HG03378 (cell line): ENCODE measurements at regions not wholly inside any gene's neighbourhood (a gene's known extent, or its start where the extent isn't known, plus 50 kb on each side); places are given as distances from the start of the nearest gene placed in this dataset.

Experiments used
- ATAC-seq: cut with Tn5 transposase; IDR thresholded peaks from one replicate; pipeline ENCODE4 v1.9.1; 2021; ENCODE audit warnings: mild to moderate bottlenecking, moderate library complexity; ENCODE audit not compliant: unreplicated experiment

GRCh38 chr10:128519581-128519980 lies 393.4 kb upstream of the MKI67 start:
- ATAC-seq: no peak

DNA sequence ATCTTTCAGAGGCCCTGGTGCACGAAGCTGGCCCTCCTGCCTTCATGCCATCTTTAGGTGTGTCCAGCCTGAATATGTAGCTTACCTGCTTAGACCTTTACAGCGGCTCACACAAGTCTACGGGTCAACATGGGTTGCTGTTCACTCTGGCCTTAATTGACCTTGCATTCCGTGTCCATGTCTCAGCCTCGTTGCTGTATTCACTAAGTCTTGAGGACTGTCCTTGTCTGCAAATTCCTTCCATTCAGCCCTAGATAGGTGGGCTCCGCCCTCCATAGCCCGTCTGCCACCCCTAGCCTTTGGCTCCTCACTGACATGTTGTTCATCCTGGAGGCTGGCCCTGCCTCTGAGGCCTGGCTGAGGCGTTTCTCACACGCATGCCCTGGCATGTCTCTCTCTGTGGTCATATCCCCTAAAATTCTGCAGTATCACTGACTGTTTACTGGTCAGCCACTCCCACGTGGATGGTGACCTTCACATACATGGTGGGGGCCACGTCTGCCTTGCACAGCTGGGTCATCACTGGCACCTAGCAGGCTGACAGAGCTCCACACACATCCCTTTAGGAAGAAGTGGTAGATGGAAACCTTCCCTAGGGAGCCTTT lies 394.1 kb upstream of the MKI67 start:
- ATAC-seq: no peak

GRCh38 chr10:128522551-128523308 lies 396.5 kb upstream of the MKI67 start:
- ATAC-seq: no peak

DNA sequence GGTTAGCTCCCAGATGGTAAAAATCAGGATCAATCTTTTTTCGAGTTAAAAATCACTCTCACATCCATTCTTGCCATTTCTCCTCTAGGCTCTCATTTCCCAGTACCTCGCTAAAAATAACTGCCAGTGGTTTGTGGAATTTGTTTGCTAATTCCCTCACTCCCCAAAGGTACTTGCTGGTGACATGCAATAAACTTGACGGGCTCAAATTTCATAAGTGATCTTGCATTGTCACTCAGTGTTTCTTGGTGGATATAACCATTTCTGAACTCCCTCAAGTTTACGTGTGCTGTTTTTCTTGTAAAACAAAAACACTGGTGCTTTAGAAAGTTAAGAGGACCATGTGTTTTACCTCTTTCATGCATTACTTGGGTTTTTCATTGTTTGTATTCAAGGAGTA lies 399.2 kb upstream of the MKI67 start:
- ATAC-seq: no peak

DNA sequence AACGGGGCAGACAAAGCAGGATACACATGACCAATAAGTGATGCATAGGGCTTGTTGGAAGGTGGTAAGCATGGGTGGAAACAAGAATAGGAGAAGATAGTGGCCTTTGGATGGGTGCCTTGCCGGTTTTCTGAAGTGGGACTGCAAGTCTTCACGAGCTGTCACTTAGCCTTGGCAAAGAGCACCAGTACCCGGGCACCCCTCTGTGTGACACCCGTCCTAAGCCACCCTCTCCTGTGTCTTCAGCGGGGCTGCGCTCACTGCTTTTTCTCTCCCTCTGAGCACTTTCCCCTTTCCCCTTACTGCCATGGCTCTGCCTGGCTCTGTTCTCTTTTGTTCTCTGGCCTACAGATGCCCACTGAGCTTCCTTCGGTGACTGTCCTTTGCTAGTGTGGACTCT lies 399.7 kb upstream of the MKI67 start:
- no peak for ATAC-seq

GRCh38 chr10:128526791-128527375 lies 400.7 kb upstream of the MKI67 start:
- ATAC-seq: no peak

DNA sequence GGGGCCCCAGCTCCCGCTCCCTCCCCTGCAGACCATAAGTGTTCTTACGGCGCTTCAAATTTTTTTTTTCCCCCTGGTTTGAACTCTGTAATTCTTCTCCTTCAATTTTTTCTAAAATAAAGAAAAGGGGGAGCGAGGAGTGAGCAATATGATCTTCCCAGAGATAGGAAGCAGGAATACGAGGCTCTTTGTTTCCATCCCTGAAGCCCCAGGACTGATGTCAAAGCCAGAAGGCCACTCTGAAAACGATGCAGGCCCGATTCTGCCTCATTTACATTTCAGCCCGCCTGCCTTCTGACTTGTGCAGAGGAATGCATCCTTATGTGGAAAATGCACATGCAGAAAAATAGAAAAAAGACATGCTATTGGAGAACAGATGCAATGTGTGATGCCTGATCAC lies 401.5 kb upstream of the MKI67 start:
- ATAC-seq: no peak

DNA sequence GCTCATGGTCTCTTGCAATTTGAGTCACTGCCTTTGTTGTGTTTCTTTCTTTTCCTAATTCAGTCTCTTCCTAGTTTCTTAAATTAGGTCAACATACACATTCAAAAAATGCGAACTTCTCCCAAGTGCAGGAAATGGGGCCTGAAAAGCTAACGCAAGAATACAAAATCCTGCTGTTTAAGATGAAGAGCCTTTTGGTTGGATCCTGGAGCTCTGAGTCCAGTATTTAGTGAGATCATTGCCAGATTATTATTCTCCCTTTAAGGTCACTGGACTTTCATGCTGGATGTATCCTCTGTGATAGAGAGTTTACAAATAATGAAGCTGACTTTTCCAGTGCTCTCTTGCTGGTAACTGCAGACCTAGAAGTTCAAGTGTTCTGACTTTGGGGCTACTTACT lies 401.9 kb upstream of the MKI67 start:
- no peak for ATAC-seq

- no peak for ATAC-seq
These were observed 402.6 kb upstream of the MKI67 start for GRCh38 chr10:128528781-128529180.

DNA sequence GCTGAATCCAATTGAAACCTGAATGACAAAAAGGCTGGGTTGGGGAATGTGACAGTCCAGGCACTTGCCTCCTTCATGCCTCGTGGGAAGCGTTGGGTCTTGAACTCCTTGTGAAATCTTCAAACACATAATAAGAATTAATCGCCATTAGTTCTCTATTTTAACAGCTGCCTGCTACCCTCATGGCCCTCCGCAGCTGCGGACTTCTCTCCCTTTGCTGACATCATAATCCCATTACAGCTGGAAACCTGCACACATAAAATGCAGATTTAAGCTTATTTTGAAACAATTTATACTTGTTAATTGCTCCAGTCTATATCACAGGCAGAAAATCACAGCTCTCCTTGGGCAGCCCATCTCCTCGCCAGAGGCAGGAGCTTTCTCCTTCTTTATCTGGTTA lies 403.0 kb upstream of the MKI67 start:
- ATAC-seq: no peak

- no peak for ATAC-seq
These were observed 404.1 kb upstream of the MKI67 start for GRCh38 chr10:128530301-128530700.

DNA sequence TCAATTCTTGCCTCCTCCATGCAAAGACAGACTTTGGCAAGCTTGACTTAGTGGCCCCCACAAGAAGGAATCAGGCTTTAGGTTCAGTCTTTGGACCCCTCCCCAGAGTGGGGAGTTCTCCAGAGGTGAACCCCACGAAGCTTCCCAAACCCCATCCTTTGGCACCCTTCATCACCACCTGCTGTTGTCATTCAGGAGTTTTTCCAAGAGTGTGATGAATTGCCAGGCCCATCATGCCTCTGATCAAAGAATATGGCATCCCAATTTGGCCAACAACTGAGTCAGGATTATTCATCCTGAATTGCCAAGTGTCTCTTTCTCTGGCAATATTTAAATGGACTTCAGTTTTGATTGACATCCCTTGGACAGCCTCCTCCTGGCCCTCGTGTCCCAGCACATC lies 404.7 kb upstream of the MKI67 start:
- ATAC-seq: no peak

DNA sequence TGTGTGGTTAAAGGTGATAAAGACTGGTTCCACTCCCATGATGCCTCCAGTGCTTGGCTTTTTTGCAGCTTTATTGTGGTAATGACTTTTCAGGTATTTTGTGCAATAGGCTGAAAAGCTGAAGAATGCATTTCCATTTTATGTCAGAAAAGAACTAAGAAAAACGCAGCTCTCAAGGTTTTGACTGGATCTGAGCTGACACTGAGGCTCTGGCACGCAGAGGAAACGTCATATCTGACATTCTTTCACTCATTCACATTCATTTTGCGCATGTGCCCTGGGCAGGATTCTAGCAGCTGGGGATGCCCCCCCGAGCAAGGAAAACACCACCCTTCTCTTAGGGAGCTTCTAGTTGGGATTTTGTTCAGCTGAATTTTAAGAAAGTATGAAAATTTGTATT lies 408.5 kb upstream of the MKI67 start:
- ATAC-seq: no peak

GRCh38 chr10:128536259-128536658 lies 410.0 kb upstream of the MKI67 start:
- ATAC-seq: no peak

DNA sequence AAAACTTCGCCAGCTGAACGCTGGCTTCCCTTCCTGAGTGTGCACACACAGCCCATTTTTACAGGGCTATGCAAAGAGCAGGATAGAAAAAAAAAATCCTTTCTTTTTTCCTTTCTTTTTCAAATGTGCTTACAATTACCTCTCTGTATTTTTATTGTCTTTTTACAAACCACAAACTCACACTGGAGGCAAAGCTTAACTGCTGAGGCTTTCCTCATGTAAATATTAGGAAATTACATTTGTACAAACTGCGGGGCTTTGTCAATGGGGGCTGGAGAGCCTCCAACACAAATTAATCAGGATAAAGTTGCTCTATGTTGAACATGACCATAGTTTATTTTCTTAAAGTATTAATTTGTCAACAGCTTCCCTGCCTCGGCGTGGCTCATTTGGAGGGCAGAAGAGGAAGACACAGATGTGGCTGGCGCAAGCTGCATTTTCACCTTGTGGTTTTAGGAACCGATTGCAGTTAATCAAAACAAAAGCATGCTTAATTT lies 411.7 kb upstream of the MKI67 start:
- no peak for ATAC-seq

- ATAC-seq: no peak
These were observed 412.4 kb upstream of the MKI67 start for GRCh38 chr10:128538671-128539070.

DNA sequence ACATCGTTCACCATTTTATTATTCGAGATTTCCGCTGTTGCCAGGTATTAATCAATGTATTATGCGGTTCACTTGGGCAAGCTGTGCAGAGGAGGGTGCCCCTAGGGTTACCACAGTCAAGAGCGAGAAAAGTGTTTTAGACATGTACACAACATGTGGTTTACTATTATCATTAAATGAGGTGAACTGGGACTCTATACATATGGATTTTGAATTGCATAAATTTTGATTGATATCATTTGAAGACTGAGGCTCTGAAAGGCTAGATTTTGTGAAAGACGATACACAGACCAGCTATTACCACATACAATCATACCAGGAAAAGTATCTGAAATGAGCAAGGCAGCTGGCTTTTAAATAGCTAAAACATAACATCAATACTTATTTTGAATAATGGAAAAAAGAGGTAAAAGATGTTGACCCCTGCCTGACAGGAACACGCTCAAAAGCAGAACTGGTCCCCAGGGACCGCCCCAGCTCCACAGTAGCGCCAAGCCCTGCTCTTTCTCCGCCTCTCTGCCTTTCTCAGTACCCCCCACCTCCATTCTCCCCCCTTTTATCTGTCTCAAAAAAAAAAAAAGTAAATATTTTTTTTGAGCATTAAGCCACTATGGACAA lies 413.4 kb upstream of the MKI67 start:
- ATAC-seq: no peak

- no peak for ATAC-seq
These were observed 414.0 kb upstream of the MKI67 start for GRCh38 chr10:128540128-128540762.

DNA sequence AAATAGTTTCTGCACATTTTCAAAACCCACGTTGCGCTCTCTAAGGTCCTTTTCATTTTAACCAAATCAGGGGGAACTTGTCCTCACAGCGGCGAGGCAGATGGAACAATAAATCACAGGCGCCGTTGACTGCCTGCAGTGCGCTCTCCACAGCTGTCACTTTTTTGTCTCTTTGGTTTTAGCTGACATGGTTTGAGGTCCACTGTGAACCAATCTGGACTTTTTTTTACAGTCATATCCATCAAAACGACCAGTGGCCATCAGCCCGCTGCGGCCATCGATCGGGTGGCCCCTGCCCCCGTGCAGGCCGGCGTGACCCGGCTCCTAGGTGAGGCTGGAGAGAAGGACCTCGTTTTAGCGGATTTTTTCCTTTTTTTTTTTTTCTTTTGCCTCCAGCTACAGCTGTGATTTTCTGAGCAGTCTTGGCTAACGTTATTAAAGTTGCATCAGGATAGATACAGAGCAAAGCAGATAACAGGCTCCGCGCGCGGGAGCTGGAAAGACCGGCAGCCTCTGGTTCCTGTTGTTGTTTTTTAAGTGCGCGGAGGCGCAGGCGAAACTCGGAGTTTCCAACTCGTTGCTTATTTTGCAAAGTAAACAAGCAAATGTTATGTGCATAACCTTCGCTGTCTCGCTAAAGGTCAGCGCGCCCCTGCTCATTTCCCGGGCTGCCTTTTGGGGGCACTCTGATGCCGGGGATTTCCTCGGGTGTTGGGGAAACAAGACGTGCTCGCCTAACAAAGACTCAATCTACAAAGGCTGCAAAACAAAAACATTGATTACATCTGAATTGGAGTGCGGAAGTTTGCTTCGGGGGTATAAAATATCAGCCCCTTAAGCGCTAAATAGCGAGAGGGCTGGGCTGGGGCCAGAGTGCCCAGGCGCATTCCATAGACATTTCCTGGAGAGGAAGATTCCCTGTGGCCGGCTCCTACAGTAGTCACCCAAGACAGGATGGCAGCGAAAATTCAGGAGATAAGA lies 414.8 kb upstream of the MKI67 start:
- no peak for ATAC-seq

DNA sequence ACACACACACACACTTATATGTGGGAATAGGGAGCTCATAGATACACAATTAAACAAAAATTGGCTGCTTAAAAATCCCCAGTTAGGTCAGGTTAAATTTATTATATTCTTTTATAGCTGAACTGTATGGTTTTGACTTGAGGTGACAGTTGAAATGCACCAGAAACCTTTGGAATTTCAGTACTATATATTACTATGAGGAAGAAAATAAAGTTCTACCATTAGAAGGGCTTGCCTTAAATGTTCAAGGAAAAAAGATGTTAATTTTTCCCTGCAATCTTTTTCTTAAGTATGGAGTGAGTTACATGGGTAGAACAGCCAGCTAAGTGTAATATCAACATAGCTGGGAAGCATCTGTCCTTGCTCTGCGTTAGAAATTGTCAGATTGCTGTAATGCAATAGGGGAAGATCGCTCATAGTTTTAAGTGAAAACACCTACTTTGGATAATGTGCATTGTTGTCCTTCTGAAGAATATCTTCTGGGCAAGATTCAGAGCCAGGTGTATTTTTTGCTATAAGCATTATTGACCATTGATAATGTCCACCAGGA lies 415.8 kb upstream of the MKI67 start:
- no peak for ATAC-seq
